PFSK-1 (cell line): ENCODE measurements at regions not wholly inside any gene's neighbourhood (a gene's known extent, or its start where the extent isn't known, plus 50 kb on each side); places are given as distances from the start of the nearest gene placed in this dataset.

Experiments
- FOXP2 ChIP-seq: optimal IDR thresholded peaks from 2 replicates; pipeline ENCODE3; 2011; ENCODE audit warnings: borderline replicate concordance, control low read depth, inconsistent platforms; ENCODE audit not compliant: insufficient read depth; ENCODE audit errors: extremely low read length, extremely low read depth
- POLR2AphosphoS5 ChIP-seq: IDR thresholded peaks from 2 replicates; pipeline ENCODE4 v1.6.1; 2012; ENCODE audit warnings: low read depth, mild to moderate bottlenecking, control low read depth, low read length, moderate library complexity
- SIN3A ChIP-seq: IDR thresholded peaks from 2 replicates; pipeline ENCODE4 v1.6.1; 2012; ENCODE audit warnings: mild to moderate bottlenecking, low read length, moderate library complexity, borderline replicate concordance; ENCODE audit not compliant: insufficient read depth
- TAF1 ChIP-seq: IDR thresholded peaks from 2 replicates; pipeline ENCODE4 v1.6.1; 2012; ENCODE audit warnings: low read length, control low read depth, borderline replicate concordance; ENCODE audit not compliant: insufficient read depth
- TF ChIP-seq, protein P1 (sequence below), 2 experiments: IDR thresholded peaks; 2 replicates each; pipeline versions ENCODE4 v1.6.1 to v1.8.0; 2011 to 2012; ENCODE audit warnings: low read depth in 2 of 2, low read length in 2 of 2, control low read depth in 1 of 2, inconsistent platforms in 1 of 2, mild to moderate bottlenecking in 1 of 2, moderate library complexity in 1 of 2; ENCODE audit not compliant: insufficient read depth in 1 of 2

DNA sequence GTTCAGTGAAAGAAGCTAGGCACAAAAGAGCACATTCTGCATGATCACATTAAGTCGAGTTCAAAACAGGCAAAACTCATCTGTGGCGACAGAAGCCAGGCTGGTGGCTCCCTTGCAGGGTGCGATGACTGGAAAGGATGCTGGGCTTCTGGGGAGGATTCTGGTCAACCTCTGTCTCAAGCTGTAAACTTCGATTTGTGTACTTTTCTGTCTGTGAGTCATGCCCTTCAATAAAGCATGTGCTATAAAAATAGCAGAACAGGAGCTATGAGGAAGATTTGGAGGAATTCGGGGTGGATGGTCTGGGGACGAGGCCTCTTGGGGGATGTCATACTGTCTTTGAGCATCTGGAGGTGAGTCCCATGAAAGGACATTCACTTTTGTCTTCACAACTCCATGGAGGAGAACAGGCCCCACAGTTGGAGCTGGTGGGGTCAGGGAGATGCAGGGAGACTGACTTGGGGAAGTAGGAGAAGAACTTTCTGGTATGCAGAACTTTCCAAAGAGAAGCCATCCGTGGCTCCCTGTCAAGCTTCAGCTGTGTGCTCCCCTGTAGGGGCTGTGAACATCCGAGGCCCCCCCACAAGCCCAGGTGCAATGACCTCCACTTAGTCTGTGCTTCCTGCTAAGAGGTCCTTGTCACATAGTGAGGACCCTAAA, 77.8 kb upstream of the LINC01488 start:
- TF ChIP-seq SIN3A (no peak), FOXP2 (no peak)

DNA sequence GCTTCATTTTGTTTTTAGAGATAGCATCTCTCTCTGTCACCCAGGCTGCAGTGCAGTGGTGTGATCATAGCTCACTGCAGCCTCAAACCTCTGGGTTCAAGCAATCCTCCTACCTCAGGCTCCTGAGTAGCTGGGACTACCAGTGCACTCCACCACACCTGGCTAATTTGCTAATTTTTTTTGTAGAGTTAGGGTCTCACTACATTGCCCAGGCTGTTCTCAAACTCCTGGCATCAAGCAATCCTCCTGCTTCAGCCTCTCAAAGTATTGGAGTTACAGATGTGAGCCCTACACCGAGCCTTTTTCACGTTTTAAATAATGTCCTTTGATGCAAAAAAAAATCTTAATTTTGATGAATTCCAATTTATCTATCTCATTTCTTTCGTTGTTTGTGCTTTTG, 75.4 kb upstream of the LINC01488 start:
- TF ChIP-seq, protein P1, sequence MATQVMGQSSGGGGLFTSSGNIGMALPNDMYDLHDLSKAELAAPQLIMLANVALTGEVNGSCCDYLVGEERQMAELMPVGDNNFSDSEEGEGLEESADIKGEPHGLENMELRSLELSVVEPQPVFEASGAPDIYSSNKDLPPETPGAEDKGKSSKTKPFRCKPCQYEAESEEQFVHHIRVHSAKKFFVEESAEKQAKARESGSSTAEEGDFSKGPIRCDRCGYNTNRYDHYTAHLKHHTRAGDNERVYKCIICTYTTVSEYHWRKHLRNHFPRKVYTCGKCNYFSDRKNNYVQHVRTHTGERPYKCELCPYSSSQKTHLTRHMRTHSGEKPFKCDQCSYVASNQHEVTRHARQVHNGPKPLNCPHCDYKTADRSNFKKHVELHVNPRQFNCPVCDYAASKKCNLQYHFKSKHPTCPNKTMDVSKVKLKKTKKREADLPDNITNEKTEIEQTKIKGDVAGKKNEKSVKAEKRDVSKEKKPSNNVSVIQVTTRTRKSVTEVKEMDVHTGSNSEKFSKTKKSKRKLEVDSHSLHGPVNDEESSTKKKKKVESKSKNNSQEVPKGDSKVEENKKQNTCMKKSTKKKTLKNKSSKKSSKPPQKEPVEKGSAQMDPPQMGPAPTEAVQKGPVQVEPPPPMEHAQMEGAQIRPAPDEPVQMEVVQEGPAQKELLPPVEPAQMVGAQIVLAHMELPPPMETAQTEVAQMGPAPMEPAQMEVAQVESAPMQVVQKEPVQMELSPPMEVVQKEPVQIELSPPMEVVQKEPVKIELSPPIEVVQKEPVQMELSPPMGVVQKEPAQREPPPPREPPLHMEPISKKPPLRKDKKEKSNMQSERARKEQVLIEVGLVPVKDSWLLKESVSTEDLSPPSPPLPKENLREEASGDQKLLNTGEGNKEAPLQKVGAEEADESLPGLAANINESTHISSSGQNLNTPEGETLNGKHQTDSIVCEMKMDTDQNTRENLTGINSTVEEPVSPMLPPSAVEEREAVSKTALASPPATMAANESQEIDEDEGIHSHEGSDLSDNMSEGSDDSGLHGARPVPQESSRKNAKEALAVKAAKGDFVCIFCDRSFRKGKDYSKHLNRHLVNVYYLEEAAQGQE (IDR thresholded peaks at IDR 0.05; ENCODE audit: insufficient read depth in 1 of 2, low read depth in 2 of 2, low read length in 2 of 2) = no peak

DNA sequence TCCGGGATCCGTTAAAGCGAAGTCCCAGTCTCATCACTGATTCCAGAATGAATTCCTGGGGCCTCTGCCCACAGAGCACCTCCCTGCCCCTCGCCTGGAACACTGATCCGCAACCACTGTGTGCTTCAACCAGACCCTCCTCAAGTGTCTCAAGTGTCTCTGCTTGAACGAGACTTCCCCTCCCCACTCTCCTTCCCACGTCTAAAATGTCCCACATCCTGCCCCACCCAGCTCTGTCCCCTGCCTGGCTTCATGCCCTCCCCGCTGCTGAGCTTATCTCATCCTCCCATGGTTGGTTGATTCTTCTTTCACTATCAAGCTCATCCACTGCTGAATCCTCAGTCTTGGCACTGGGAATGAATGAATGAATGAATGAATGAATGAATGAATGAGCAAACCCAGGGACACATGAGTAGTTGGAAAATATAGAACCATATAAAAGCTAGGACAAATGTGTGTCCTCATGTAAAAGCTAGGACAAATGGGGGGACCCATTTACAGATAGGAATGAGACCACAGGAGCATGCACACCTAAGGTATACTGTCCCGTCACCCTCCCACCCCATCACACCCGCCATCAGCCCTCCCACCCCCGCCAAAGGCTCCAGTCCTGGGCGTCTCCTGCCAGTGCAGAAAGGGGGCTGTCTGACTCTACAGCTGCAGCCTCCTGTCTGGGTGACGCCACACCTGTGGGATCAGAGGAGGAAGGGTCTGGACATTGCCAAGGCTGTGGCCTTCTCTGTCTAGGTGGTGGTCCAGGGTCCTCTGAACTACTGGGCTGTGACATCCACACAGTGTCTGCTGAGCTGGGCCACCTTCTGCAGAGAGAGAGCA, 71.4 kb upstream of the LINC01488 start:
- TF ChIP-seq, protein P1 (IDR thresholded peaks at IDR 0.05; ENCODE audit: insufficient read depth in 1 of 2, low read depth in 2 of 2, low read length in 2 of 2) = no peak
- TF ChIP-seq POLR2AphosphoS5 = no peak
- no peak for TF ChIP-seq SIN3A
- no peak for TF ChIP-seq FOXP2
- TF ChIP-seq TAF1 = no peak

DNA sequence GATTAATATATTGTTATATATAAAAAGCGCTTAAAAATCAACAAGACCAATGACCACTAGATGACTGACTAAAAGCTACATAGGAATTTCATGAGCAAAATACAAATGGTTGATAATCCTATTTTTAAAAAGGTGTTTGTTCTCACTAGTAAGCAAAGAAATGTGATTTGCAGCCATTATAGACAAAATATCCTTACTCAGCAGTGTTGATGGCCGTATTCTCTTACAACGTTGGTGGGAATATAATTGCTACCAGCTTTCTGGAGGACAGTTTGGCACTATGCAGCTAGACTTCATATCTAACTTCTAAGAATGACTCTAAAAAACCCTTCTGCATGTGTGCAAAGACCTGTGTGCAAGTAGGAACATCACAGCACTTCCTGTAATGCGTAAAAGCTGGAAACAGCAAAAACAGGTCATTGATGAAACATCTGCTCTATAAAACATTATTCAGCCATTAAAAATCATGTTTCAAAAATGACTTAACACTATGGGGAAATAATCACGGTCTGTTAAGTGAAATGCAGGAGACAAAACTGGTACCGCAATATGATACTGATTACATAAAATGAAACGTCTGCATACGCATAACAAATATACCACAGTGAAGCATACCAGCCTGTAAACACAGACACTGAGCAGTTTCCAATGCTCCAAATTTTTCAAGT, 70.1 kb upstream of the LINC01488 start:
- TF ChIP-seq TAF1 (no peak), FOXP2 (no peak), SIN3A (no peak), POLR2AphosphoS5 (no peak)
- TF ChIP-seq, protein P1 (IDR thresholded peaks at IDR 0.05; ENCODE audit: insufficient read depth in 1 of 2, low read depth in 2 of 2, low read length in 2 of 2) = no peak

DNA sequence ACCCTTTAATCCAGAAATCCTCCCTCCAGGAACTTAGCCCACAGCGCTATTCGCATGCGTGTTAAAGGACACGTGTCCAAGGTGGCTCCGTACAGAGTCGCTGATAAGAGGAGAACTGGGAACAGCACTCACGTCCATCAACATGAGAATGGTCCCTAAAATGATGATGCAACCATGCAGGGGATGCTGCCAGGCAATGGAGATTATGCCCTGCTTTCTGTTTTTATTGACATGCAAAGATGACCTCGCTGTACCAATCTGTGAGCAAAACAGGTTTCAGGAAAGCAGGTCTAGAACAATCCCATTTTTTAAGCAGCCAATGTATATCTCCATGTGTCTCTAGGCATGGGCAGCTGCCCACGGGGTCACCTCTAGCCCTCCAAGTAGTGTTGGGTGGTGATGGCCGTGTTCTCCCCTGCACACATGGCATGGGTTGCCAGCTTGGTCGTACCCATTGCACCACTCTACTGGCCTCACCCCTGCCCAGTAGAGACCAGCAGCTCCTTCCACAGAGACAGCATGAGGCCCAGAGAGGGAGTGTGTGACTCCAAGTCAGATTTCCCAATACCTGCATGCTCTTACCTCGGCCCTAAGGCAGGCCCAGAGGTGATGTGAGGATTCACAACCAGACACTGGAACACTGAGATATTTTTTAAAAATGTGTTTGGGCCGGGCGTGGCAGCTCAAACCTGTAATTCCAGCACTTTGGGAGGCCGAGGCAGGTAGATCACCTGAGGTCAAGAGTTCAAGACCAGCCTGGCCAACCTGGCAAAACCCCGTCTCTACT, 68.3 kb upstream of the LINC01488 start:
- TF ChIP-seq, protein P1 (IDR thresholded peaks at IDR 0.05; ENCODE audit: insufficient read depth in 1 of 2, low read depth in 2 of 2, low read length in 2 of 2) = no peak
- TF ChIP-seq TAF1 (no peak), SIN3A (no peak)
